Heart right ventricle (tissue), 16 donors: ENCODE measurements at regions not wholly inside any gene's neighbourhood (a gene's known extent, or its start where the extent isn't known, plus 50 kb on each side); places are given as distances from the start of the nearest gene placed in this dataset.
A peak's percentile ranks its signal among the peaks of the same experiment; 100 is the strongest.

Experiments used
- ATAC-seq, 8 donors: fragments of 200-7000 bp; cut with Tn5 transposase; one replicate each; pipeline ENCODE4 v1.9.1; 2020; ENCODE audit warnings: mild to moderate bottlenecking in 8 of 8, moderate library complexity in 8 of 8, moderate number of reproducible peaks in 1 of 8
- DNase-seq, 2 donors: peaks; one replicate each; pipeline ENCODE4 v3.0.0-alpha.2; 2020
- H3K27ac ChIP-seq, 10 donors: fragments of 200-600 bp; sonication (generic) in 2 of 10; one replicate each; pipeline versions ENCODE4 v1.5.0 to v1.8.0; 2020 to 2022; ENCODE audit warnings: mild to moderate bottlenecking in 3 of 10
- H3K27me3 ChIP-seq, 7 donors: fragments of 200-600 bp; one replicate each; pipeline ENCODE4 v1.8.0; 2021 to 2022; ENCODE audit warnings: mild to moderate bottlenecking in 2 of 7
- H3K36me3 ChIP-seq, 9 donors: fragments of 200-600 bp; sonication (generic) in 1 of 9; one replicate each; pipeline versions ENCODE4 v1.5.0 to v1.8.0; 2020 to 2022; ENCODE audit warnings: mild to moderate bottlenecking in 2 of 9
- H3K4me1 ChIP-seq, 9 donors: fragments of 200-600 bp; sonication (generic) in 1 of 9; one replicate each; pipeline versions ENCODE4 v1.5.0 to v1.8.0; 2020 to 2022; ENCODE audit warnings: mild to moderate bottlenecking in 4 of 9
- H3K4me3 ChIP-seq, 10 donors: fragments of 200-600 bp; sonication (generic) in 2 of 10; one replicate each; pipeline versions ENCODE4 v1.5.0 to v1.8.0; 2020 to 2022; ENCODE audit warnings: mild to moderate bottlenecking in 7 of 10, moderate library complexity in 2 of 10
- H3K9me3 ChIP-seq, 11 donors: fragments of 200-600 bp in 10 of 11; sonication (generic) in 2 of 11; one replicate each; pipeline versions ENCODE4 v1.5.0 to v1.8.0; 2013 to 2022; ENCODE audit warnings: mild to moderate bottlenecking in 2 of 11, control low read depth in 1 of 11, moderate library complexity in 1 of 11
- WGBS, 2 donors: extraction: QIAGEN DNeasy Blood & Tissue Kit; methylation state at CpG; one replicate each; pipeline ENCODE4 v1.1.7; 2013; ENCODE audit warnings: inconsistent platforms in 1 of 2; 5-methylcytosine and 5-hydroxymethylcytosine counted together
- intact Hi-C, 10 donors: fragments of 100-400 bp; cut with DNase I; formaldehyde crosslinking; loops; one replicate each; pipeline versions ENCODE4 v1.11.1 to v1.14.2; 2022
- TF ChIP-seq, protein P1 (sequence below), 9 donors: fragments of 200-600 bp; sonication (generic) in 2 of 9; IDR thresholded peaks; one replicate each; pipeline versions ENCODE4 v1.5.0 to v1.8.0; 2021 to 2022; ENCODE audit warnings: antibody characterized with exemption in 9 of 9, mild to moderate bottlenecking in 5 of 9, moderate library complexity in 1 of 9
- donor health status: Arrhythmogenic right ventricular cardiomyopathy.
- donor health status: ischemic (EF 13 %, LVEDD 7.1; RV severe dilation, severe dysfunction).
- donor health status: healthy with polysubstance abuse.
- donor health status: DM: no; HTN: yes; CAD: no.
- donor health status: DM: no; HTN: no; CAD: no.
- donor health status: ischemic (EF 25% LVEDD 6.9; RV normal size, moderate dysfunction).
- donor health status: ischemic (EF 25% LVEDD 5.7; RV mildly dilated, moderate dysfunction).
- donor health status: healthy.
- donor health status: DM: yes; HTN: yes; CAD: no.
- donor health status: Ischemic cardiomyopathy.
- donor health status: ischemic (EF 35%, LVEDD 5.7; RV mildly dilated, moderate dysfunction).
- donor health status: nonischemic (EF 11% LVEDD 7.7; RV severe dilation, severe dysfunction).
- donor health status: DM: yes; HTN: yes; CAD: no.
- donor health status: PGD.
- donor health status: ischemic (EF 29% LVEDD 5.4; RV normal size, mild dysfunction).
- donor health status: nonischemic (EF 23%, LVEDD 6.1; RV moderate dilation, normal function).

DNA sequence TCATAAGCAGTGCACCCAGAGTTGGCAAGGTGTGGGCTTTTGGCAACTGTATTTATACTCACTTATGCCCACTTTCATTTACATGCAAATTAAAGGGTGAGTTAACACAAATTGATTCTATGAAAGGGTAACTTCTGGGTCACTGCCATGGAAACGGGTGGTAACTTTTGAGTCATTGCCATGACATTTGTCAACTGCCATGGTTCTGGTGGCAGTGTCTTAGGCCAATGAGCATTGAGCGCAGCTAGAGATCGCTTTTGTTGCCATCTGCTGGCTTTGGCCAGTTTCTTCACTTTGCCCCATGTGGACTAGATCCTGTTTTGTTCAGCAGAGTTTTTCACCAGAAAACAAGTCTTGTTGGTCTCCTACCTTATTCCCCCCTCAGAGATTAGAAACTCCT, 170.8 kb upstream of the NUDT6 start:
- intact Hi-C loops: loop anchor here in 1 of 10 donors (10.0 kb wide), 1 partner anchor 1172 kb away; no protein-coding TSS in a partner anchor
- Histone ChIP-seq H3K36me3 (peaks cover 0 to 23% (median 6%) of the 10 kb centered on the region in 9 donors), H3K27ac (no peak overlapping the region), H3K4me1 (no peaks in the 10 kb centered on the region), H3K4me3 (no peak overlapping the region), H3K27me3 (no peaks in the 10 kb centered on the region), H3K9me3 (peaks cover 0 to 13% (median 4%) of the 10 kb centered on the region in 11 donors)
- ATAC-seq (no peak), DNase-seq (no peak)
- TF ChIP-seq, protein P1, sequence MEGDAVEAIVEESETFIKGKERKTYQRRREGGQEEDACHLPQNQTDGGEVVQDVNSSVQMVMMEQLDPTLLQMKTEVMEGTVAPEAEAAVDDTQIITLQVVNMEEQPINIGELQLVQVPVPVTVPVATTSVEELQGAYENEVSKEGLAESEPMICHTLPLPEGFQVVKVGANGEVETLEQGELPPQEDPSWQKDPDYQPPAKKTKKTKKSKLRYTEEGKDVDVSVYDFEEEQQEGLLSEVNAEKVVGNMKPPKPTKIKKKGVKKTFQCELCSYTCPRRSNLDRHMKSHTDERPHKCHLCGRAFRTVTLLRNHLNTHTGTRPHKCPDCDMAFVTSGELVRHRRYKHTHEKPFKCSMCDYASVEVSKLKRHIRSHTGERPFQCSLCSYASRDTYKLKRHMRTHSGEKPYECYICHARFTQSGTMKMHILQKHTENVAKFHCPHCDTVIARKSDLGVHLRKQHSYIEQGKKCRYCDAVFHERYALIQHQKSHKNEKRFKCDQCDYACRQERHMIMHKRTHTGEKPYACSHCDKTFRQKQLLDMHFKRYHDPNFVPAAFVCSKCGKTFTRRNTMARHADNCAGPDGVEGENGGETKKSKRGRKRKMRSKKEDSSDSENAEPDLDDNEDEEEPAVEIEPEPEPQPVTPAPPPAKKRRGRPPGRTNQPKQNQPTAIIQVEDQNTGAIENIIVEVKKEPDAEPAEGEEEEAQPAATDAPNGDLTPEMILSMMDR (IDR thresholded peaks at IDR 0.05): no peak
- WGBS, 2 donors: 93 to 95% methylated on average over 3 of the region's 3 CpGs

DNA sequence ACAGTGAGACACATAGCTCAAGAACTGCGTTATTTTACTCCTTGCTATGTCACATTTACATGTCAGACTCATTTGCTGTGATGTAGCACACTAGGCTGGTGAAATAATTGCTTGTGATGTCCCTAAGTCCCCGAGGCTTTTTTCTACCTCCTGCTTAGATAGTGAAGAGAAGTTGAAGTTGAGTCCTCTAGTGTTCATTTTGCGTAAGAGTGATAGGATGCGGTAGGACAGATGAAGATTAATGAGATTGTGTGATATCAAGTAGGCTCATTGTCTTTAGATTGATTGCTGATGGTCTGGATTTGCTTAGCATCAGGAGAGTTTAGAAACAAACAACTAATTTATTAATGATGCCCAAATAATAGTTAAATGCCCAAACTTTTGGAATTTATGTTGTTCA, 173.6 kb upstream of the NUDT6 start:
- intact Hi-C loops: loop anchor here in 1 of 10 donors (10.0 kb wide), 1 partner anchor 1169 kb away; no protein-coding TSS in a partner anchor
- TF ChIP-seq, protein P1 (IDR thresholded peaks at IDR 0.05): no peak
- ATAC-seq: no peak
- H3K27ac ChIP-seq: no peak overlapping the region
- peaks cover 0 to 16% (median 0%) of the 10 kb centered on the region in 9 donors for H3K36me3 ChIP-seq
- H3K4me1 ChIP-seq: no peaks in the 10 kb centered on the region
- no peak overlapping the region for H3K4me3 ChIP-seq
- WGBS, 2 donors: 64 to 84% methylated on average over 4 of the region's 4 CpGs
- peaks cover 0 to 3% (median under 1%) of the 10 kb centered on the region in 11 donors for H3K9me3 ChIP-seq
- no peak for DNase-seq
- no peaks in the 10 kb centered on the region for H3K27me3 ChIP-seq

DNA sequence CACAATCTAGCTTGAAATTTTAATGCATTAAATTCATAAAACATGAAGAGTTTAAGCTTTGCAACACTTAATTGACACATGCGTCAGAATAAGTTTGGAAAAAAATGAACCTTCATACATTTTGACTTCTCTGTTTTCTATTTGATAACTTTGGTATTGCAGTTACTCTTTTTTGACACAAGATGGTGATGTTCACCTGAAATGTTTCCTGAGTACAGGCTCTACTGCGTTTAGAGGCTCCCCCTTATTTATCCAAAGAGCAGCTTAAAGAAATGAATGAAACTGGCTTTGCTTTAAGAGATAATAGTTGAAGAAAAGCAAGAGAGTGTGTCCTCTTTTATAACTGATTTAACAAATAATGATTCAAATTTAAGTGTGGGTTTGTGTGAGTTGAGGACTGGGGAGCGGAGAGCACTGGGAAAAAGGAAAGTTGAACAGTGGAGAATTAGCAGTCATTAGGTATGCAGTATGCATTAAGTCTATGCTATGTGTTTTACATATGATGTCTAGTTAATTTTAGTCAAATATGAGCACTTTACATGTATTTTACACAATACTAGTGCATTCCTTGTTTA, 180.6 kb upstream of the NUDT6 start:
- no peak overlapping the region for H3K4me3 ChIP-seq
- H3K27ac ChIP-seq: peak overlapping the region in 1 of 10 donors; percentile 16
- H3K27me3 ChIP-seq: no peaks in the 10 kb centered on the region
- 53 to 56% methylated on average over 3 of the region's 3 CpGs for WGBS, 2 donors
- TF ChIP-seq, protein P1 (IDR thresholded peaks at IDR 0.05): peak; percentile 44 to 86 (median 78)
- H3K36me3 ChIP-seq: no peaks in the 10 kb centered on the region
- no peaks in the 10 kb centered on the region for H3K9me3 ChIP-seq
- peaks cover 0 to 15% (median 4%) of the 10 kb centered on the region in 9 donors for H3K4me1 ChIP-seq
- ATAC-seq (peak in 6 of 8 donors; percentile 58 to 78 (median 72)), DNase-seq (no peak)
- intact Hi-C loops: loop anchor here (1.0 to 10.0 kb wide), 15 partner anchors 292 to 1222 kb away; partner anchors contain the start of gene SPRY1 (in 2 of the 10)

DNA sequence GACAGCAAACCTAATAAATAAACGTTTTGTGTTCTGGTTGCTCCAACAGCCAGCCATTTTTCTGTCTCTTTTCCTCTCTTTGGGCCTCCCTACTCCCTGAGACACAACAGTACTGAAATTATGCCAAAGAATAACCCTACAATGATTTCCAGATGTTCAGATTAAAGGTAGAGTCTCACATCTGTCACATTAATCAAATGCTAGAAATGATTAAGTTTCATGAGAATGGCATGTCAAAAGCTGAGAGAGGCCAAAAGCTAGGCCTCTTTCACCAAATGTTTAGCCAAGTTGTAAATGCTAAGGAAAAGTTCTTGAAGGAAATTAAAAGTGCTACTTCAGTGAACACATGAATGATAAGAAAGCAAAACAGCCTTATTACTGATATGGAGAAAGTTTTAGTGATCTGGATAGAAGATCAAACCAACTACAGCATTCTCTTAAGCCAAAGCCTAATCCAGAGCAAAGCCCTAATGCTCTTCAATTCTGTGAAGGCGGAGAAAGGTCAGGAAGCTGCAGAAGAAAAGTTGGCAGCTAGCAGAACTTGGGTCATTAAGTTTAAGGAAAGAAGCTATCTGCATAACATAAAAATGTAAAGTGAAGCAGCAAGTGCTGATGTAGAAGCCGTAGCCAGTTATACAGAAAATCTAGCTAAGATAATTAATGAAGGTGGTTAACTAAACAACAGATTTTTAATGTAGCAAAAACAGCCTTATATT, 182.1 kb upstream of the NUDT6 start:
- 67 to 75% methylated on average over 3 of the region's 3 CpGs for WGBS, 2 donors
- intact Hi-C loops: loop anchor here (5.0 to 10.0 kb wide), 11 partner anchors 290 to 1220 kb away; partner anchors contain the start of gene SPRY1 (in 2 of the 10)
- no peak for DNase-seq
- ATAC-seq: peak in 3 of 8 donors; percentile 35 to 76 (median 66)
- Histone ChIP-seq H3K27ac (peak overlapping the region in 6 of 10 donors; percentile 4 to 50 (median 31)), H3K4me3 (no peak overlapping the region), H3K36me3 (no peaks in the 10 kb centered on the region), H3K9me3 (no peaks in the 10 kb centered on the region), H3K4me1 (peaks cover 0 to 16% (median 4%) of the 10 kb centered on the region in 9 donors), H3K27me3 (no peaks in the 10 kb centered on the region)
- TF ChIP-seq, protein P1 (IDR thresholded peaks at IDR 0.05): no peak
